HG03135 (cell line): ENCODE measurements at regions not wholly inside any gene's neighbourhood (a gene's known extent, or its start where the extent isn't known, plus 50 kb on each side); places are given as distances from the start of the nearest gene placed in this dataset.

Experiments
- ATAC-seq: cut with Tn5 transposase; IDR thresholded peaks from one replicate; pipeline ENCODE4 v1.9.1; 2021; ENCODE audit warnings: mild to moderate bottlenecking, moderate library complexity; ENCODE audit not compliant: unreplicated experiment

DNA sequence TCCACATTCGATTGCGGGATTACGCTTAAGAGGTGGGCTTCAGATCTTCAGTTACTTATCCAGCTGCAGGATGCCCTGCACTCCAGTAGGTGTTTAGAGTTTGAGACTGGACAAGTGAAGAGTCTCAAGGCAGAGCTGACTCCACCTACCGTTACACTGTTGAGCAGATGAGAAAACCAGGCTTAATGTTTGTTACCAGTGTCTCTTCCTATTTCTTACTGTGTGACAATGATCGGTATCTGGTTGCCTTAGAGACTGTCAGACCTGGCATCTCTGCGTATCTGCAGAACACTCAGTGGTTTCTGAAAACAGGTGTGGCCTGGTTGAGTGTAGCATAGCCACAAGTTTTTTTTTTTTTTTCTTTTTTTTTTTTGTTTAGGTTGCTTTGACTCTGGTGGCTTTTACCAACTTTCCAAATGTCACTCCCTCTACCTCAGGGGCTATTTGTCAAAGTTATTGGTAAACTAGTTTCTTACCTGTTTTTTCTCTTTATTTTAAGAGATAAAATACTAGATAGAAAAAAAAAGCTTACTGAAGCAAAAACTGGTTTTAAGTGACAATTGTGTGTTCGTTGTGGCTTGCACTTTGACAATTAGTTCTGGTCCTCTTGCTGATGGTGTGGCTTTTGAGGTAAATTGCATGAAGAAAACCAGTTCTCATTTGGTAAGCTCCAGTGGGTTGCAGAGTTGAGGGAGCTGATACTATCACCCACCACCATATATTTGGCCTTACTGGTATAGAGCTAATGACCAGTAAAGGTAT lies 284.8 kb downstream of the ETS1 start:
- ATAC-seq, result peak; percentile 87

DNA sequence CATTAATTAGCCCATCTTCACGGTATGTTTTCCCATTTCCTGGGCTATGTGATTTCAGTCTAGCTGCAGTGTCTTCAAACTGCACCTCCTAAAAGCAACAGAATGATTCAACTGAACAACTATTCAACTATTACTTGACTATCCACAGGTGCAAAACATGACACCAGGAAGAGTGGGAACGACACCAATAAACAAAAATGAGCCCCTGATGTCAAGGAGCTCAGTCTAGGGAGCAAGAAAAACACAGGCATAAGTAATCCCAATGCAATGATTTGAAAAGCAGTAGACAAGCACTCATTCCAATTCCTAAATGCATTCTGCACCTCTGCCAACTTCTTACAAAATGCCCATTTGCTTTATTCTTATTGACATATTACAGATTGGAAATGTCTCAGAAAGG lies 285.6 kb downstream of the ETS1 start:
- no peak for ATAC-seq

DNA sequence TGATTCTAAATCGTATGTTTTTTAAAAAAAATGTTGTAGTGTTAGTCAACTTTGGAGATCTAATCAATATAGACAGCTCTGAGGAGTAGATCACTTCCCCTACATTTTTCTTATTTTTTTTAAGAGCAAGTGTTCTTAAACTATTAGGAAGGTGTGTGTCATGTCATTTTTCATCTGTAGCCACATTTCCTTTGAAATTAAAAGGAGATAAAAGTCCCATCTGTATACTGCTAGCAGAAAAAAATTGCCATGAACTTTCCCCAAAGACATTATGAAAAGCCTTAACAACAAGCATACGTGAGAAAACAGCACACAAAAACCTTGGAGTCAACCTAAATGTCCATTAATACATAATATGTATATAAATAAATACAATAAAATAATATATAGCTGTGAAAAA lies 286.6 kb downstream of the ETS1 start:
- ATAC-seq, result no peak

- ATAC-seq, result peak; percentile 37
Observed at GRCh38 chr11:128299132-128299726, 288.1 kb downstream of the ETS1 start.

- ATAC-seq, result no peak
Observed at GRCh38 chr11:128298271-128298670, 289.1 kb downstream of the ETS1 start.

DNA sequence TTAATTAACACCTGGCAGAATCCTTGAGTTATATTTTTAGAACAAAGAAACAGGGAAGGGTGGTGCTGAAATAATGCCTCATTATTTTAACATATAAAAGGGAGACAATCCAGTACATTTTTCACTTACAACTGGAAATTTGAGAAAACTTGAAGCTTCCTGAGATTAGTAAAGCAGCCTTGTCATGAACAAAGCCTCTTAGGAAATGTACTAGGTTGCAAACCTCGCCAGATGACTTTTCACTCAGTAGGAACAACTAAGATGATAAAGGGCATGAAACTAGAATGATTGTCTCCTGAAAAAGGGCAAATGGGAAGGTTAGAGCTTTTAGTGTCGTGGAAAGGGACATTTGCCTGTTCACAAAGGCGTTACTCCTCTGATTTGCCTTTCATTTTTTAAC lies 289.6 kb downstream of the ETS1 start:
- ATAC-seq, result no peak

DNA sequence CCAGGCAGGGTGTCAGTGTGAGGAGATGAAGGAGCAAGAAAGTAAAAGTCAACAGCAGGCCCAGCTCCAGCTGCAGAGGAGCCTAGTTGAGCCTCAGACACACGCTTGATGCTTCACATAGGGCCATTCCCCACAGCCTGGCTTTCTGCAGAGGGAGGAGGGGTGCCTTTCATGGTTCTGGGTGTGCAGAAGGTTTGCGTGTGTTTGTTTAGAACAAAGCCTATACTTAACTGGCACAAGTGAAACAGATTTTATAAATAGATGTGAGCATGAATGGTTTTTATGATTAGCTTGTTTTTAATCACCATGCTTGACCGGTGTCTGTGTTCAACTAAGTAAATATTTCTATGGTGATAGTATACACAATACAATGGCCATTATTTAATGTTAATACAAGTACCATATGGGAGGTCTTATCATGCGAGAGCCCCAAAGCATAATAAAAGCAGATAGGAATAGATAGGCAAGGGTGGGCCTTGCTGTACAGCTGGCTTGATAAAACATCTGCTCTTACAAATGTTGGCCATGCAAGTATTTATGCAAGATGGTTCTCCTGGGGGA lies 290.2 kb downstream of the ETS1 start:
- no peak for ATAC-seq

DNA sequence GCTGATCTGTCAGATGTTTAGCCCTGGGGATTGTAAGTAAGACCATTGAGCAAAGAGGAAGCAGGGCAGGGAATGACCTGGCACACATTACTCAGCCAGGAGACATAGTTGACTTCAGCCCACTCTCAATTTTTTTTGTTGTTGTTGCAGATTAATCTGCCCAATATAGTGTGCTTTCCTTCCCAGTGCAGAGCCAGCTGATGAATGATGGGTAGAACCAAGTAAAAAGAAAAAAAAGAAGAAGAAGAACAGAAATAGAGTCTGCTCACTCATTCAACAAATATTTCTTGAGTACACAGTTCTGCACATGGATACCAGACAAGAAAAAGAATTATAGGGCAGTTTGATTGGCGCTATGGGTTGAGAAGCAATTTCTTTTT lies 292.7 kb downstream of the ETS1 start:
- no peak for ATAC-seq

DNA sequence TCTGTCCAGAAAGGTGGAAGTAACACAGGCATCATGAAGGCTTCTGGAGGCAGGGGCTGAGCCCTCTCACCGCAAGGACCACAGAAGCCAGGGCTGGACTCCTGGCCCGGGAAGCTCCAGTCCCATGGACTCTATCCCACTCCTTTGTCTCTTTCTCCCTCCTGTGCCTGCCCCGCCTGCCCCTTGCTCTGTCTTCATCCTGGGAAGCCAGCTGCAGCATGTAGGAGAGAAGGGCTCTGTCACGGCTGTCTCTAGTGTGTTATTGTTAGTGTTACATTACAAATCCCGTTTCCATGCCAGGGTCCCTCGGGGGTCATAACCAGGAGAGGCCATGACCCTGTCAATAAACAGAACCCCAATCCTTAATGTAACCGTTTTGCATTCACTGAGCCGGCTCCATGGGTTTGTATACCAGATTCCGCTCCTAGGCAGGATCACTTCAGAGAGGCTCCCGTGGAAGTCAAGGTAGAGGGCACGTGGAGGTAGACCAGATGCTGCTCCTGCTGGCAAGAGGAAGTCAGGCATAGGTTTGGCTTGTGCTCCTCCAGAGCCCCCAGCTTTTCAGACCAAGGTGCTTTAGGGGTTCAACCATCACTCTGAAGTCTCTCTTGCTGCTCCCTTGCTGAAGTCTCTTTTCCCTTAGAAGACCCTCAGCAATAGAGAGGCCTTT lies 293.2 kb downstream of the ETS1 start:
- no peak for ATAC-seq

DNA sequence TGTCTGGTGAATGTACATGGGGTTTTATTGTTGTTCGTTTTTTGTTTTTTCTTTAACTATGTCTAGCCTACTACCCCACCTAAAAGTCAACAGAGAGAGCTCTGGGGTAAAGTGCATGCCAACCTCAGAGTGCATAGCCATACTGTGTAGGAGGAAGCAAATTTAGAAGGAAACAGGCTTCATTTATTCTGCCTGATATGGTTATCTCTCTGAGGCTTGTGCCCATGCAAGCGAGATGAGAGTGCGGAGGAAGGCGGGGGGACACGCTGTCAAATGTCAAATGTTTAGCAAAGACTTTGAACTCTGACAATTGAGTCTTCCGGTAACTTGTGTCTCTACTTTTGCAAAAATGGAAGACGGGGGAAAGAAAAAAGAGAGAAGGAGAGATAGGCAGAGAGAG lies 295.5 kb downstream of the ETS1 start:
- ATAC-seq, result no peak

DNA sequence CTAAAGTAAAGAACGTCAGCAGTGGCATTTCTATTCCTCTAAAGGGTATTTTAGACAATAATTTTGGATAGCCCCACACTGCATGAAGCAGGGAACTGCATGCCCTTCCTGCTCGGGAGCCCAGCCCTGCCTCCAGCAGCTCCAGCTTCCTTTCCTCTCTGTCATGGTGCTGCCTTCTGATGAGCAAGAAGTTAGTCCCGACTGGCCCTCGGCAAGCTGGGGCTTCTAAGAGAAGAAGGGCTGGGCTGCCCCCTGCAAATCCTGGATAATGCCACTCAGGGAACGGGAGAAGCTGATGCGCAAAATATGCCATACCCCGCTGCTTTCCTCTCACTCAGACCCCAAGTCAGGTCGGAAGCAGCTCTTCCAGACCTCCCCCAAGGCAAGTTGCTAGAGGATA lies 296.4 kb downstream of the ETS1 start:
- no peak for ATAC-seq

DNA sequence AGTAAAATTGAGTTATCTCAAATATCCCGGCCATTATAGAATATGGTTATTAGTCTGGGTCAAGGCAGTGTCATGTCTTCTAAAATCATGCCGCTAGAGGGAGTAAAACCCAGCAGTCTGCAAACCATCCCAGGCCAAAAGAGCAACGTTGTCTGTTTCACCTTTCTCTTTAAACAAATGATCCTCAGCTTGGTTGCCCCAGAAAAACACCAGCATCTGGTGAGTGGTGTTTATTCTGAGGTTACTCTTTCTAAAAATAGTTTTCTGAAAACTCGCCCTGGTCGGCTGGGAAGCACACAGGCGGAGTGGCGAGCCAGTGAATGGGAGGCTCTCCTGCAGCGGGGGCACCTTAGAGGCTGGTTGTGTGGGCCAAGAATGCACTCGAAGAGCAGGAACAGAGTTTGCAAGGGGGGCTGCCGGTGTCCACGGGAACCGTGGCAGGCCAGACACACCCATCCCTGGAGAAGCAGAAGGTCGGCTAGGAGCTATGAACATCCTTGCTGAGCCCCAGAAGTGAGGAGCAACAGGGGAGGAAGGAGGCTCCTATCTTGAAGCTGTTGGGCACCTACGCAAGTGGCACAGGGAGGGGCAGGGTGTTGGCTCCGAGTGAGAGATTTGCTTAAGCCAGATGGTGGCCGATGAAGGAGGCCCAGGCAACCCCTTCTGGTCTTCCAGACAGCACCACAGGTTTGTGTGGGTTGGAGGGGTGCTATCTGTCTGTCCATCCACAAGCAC lies 297.1 kb downstream of the ETS1 start:
- peak; percentile 85 for ATAC-seq

DNA sequence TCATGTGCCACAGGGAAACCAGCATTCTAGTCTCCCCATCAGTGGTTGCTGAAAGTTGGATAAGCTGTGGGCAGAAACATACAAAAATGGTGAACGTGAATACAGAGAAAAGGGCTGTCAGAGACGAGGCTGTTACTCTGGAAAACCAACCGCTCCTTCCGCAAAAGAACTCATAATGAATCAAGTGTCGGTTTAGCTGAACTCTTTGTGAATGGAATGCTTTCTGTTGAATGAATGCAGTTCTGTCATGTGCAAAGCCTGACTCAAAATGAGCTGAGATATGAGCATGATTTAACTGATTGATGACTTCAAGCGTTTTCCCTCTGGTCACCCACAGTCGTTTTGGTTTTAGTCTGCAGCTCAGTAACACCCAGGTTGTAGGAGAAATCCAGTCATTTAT lies 298.3 kb downstream of the ETS1 start:
- no peak for ATAC-seq

DNA sequence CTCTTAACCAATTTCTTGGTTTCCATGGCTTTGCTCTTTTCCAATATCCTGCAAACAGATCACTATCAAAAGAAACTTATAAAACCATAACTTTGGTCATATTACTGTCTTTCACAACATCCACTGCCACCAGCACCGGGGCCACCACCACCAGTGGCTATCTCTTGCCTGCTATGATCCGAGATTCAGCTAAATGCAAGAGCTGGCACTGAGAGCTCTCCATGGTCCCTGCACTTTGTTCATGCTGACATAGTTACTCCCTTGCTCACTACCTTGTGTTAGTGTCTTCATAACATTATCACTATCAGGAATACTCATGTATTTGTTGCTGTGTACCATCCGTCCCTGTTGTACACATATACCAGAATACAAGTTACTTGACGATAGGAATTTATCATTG lies 299.0 kb downstream of the ETS1 start:
- no peak for ATAC-seq

- no peak for ATAC-seq
Observed at GRCh38 chr11:128285321-128285720, 302.0 kb downstream of the ETS1 start.

DNA sequence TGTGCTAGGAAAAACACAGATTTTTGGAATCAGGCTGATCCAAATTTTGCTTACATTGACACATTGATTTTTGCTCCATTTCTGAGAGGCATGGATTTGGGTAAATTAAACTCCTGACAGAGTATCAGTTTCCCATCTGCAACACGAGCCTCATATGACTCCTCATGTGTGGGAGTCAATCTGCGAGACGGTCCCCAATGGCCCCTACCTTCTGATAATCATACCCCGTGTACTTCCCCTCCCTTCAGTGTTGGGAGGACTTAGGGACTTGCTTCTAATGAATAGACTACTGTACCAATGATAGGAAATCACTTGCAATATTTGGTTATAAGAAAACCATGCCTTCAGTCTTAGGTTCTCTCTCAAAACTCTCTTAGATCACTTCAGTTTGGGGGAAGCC lies 302.7 kb downstream of the ETS1 start:
- ATAC-seq, result no peak

GRCh38 chr11:128283451-128283850 lies 303.9 kb downstream of the ETS1 start:
- ATAC-seq, result no peak

- ATAC-seq, result no peak
Observed at GRCh38 chr11:128282053-128282452, 305.3 kb downstream of the ETS1 start.

DNA sequence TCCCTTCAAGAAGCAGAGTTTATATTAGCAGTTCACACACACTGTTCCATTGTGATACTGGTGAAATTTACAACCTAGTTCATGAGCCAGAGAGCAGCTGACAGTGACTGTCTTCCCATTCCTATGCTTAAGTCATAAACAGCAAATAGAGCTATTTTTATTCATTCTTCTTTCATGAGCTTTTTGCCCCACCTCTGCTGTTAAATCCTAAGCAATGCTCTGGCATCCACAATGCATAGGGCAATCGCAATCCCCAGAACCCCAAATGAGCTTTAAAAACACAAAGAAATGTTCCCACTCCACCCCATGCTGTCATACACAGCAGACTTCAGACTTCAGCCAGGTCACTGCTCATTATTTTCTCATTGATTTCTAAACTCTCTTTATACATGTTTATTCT lies 307.5 kb downstream of the ETS1 start:
- no peak for ATAC-seq

DNA sequence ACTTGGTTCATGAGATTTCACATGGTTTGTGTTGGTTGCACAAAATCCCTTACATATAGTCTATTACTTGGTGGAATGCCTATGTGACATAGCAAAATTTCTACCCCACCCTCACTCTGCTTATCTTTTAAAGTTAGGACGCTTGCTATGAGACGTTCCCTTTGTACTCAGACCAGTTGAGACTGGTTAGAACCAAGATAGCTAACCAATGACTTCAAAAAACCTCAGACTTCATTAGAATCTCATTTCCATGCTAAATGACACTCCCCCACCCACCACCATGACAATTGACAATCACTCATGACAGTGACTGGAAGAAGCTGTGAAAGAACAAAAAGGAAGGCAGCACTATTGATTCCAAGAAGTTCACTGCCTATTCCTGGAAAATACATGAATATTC lies 313.6 kb downstream of the ETS1 start:
- ATAC-seq, result no peak

GRCh38 chr11:128271401-128271800 lies 316.0 kb downstream of the ETS1 start:
- ATAC-seq, result no peak
